GM20000 (cell line): ENCODE measurements at regions not wholly inside any gene's neighbourhood (a gene's known extent, or its start where the extent isn't known, plus 50 kb on each side); places are given as distances from the start of the nearest gene placed in this dataset.

Experiments used
- DNase-seq: peaks from one replicate; pipeline ENCODE4 v3.0.0; 2012; ENCODE audit warnings: low spot score
- CTCF ChIP-seq: IDR thresholded peaks from 2 replicates; pipeline ENCODE4 v1.5.1; 2012; ENCODE audit warnings: mild to moderate bottlenecking, control low read depth; ENCODE audit errors: extremely low read depth, missing control alignments

GRCh38 chr10:120970595-120971529 is 119.7 kb downstream of the WDR11 start:
- TF ChIP-seq CTCF = no peak
- DNase-seq = no peak

- no peak for DNase-seq
- no peak for TF ChIP-seq CTCF
Measured at GRCh38 chr10:120971671-120972070, 120.5 kb downstream of the WDR11 start.

- DNase-seq = no peak
- TF ChIP-seq CTCF = no peak
Measured at GRCh38 chr10:120972259-120972658, 121.1 kb downstream of the WDR11 start.

- DNase-seq = no peak
- no peak for TF ChIP-seq CTCF
Measured at GRCh38 chr10:120975072-120975867, 124.1 kb downstream of the WDR11 start.

- DNase-seq = no peak
- no peak for TF ChIP-seq CTCF
Measured at GRCh38 chr10:120975868-120976225, 124.7 kb downstream of the WDR11 start.

GRCh38 chr10:120977897-120978296 is 126.7 kb downstream of the WDR11 start:
- TF ChIP-seq CTCF = no peak
- DNase-seq = no peak
